Endodermal cell (in vitro differentiated cells): ENCODE measurements at regions not wholly inside any gene's neighbourhood (a gene's known extent, or its start where the extent isn't known, plus 50 kb on each side); places are given as distances from the start of the nearest gene placed in this dataset.
A peak's percentile ranks its signal among the peaks of the same experiment; 100 is the strongest.

ENCODE experiments used
- DNase-seq: peaks from one replicate; pipeline ENCODE4 v3.0.0-alpha.2; 2017
- H3K27ac ChIP-seq: 2 replicates; pipeline ENCODE4 v1.5.1; 2013; ENCODE audit warnings: mild to moderate bottlenecking, low read depth, low read length, moderate library complexity
- H3K27me3 ChIP-seq: 2 replicates; pipeline ENCODE4 v1.6.1; 2013; ENCODE audit warnings: mild to moderate bottlenecking, low read length, moderate library complexity; ENCODE audit not compliant: insufficient read depth, control insufficient read depth, poor library complexity, severe bottlenecking
- H3K36me3 ChIP-seq: 2 replicates; pipeline ENCODE4 v1.7.0; 2013; ENCODE audit warnings: mild to moderate bottlenecking, low read length, moderate library complexity; ENCODE audit not compliant: control insufficient read depth, insufficient read depth
- H3K4me1 ChIP-seq: one replicate; pipeline ENCODE4 v1.7.0; 2013; ENCODE audit warnings: low read length; ENCODE audit not compliant: control insufficient read depth, insufficient read depth
- H3K4me3 ChIP-seq: 2 replicates; pipeline ENCODE4 v1.5.1; 2013; ENCODE audit warnings: mild to moderate bottlenecking, low read length, moderate library complexity
- H3K9ac ChIP-seq: 2 replicates; pipeline ENCODE4 v1.6.1; 2013; ENCODE audit warnings: mild to moderate bottlenecking, low read length, moderate library complexity; ENCODE audit not compliant: poor library complexity, severe bottlenecking; ENCODE audit errors: extremely low read depth
- H3K9me3 ChIP-seq: 2 replicates; pipeline ENCODE4 v1.6.1; 2013; ENCODE audit warnings: mild to moderate bottlenecking, low read length, moderate library complexity; ENCODE audit not compliant: control insufficient read depth
- H3K27ac Mint-ChIP-seq: 2 replicates; pipeline ENCODE4 v1.8.0; 2020; ENCODE audit warnings: mixed read lengths
- H3K27me3 Mint-ChIP-seq: 2 replicates; pipeline ENCODE4 v1.8.0; 2021; ENCODE audit warnings: mild to moderate bottlenecking, mixed read lengths; ENCODE audit not compliant: insufficient read depth
- H3K36me3 Mint-ChIP-seq: 2 replicates; pipeline ENCODE4 v1.8.0; 2020; ENCODE audit warnings: low read depth, mixed read lengths
- H3K4me1 Mint-ChIP-seq: 2 replicates; pipeline ENCODE4 v1.8.0; 2020; ENCODE audit warnings: mixed read lengths
- H3K4me3 Mint-ChIP-seq: 2 replicates; pipeline ENCODE4 v1.8.0; 2020; ENCODE audit warnings: mild to moderate bottlenecking, moderate library complexity, mixed read lengths
- H3K9me3 Mint-ChIP-seq: 2 replicates; pipeline ENCODE4 v1.8.0; 2020; ENCODE audit warnings: mild to moderate bottlenecking, mixed read lengths
- WGBS, 2 experiments: methylation state at CpG; one replicate each; pipeline versions ENCODE4 v1.1.5 to v1.1.7; 2013; ENCODE audit warnings: missing lambda C conversion rate in 2 of 2, mixed read lengths in 1 of 2; ENCODE audit not compliant: insufficient coverage in 1 of 2, insufficient read length in 1 of 2; 5-methylcytosine and 5-hydroxymethylcytosine counted together
- TF ChIP-seq, protein P1 (sequence below): fragments of 200-600 bp; sonication (generic); conservative IDR thresholded peaks from 2 replicates; pipeline ENCODE4 v1.5.0; 2021; ENCODE audit warnings: antibody characterized with exemption, mild to moderate bottlenecking

DNA sequence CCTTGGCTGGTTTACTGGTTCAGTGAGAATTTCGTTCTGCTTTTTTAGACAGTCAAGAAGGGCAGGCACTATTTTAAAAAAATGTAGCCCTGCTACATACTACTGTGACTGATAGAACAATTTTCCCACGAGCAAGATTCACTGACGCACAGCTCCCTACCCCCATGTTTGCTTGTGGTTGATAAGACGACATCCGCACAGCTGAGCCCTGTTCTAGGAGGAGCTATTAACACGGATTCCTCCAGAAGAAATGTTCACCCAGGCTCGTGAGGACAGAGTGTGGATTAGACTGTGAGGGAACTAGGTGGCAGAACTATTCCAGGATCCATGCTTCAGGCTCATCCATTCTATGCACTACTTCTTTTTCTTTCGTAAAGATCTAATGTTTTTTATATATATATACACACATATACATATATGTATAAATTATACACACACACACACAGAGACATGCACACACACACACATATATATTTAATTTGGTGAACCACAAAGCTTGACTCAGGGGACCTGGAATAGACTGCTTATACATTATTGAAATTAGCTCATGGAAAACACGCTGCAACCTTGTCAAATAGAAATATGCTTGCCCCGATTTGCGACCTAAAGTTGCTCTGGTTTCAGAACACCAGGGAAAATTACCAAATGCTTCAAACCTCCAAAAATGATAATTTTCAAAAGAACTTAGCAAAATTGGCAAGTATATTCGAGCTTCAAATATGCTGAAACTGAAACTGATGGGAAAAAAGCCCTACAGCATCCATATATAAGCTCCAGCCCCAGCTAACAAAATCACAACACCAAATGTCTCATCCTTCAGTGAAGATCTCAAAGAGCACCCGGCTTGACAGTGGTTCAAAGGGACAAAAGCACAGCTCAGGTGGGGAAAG lies 370.4 kb downstream of the SOCS6 start:
- Mint-ChIP-seq H3K9me3 (no peaks in the 10 kb centered on the region), H3K4me1 (no peaks in the 10 kb centered on the region), H3K27ac (peak overlapping the region; percentile 5), H3K36me3 (no peaks in the 10 kb centered on the region), H3K4me3 (no peak overlapping the region), H3K27me3 (no peaks in the 10 kb centered on the region)
- Histone ChIP-seq H3K9me3 (peaks cover 36% of the 10 kb centered on the region), H3K4me1 (no peaks in the 10 kb centered on the region), H3K27ac (no peak overlapping the region), H3K36me3 (no peaks in the 10 kb centered on the region), H3K4me3 (no peak overlapping the region), H3K9ac (no peak overlapping the region), H3K27me3 (no peaks in the 10 kb centered on the region)
- no peak for DNase-seq
- 69 to 71% methylated on average over 12 of the region's 13 CpGs for WGBS, 2 experiments
- TF ChIP-seq, protein P1, sequence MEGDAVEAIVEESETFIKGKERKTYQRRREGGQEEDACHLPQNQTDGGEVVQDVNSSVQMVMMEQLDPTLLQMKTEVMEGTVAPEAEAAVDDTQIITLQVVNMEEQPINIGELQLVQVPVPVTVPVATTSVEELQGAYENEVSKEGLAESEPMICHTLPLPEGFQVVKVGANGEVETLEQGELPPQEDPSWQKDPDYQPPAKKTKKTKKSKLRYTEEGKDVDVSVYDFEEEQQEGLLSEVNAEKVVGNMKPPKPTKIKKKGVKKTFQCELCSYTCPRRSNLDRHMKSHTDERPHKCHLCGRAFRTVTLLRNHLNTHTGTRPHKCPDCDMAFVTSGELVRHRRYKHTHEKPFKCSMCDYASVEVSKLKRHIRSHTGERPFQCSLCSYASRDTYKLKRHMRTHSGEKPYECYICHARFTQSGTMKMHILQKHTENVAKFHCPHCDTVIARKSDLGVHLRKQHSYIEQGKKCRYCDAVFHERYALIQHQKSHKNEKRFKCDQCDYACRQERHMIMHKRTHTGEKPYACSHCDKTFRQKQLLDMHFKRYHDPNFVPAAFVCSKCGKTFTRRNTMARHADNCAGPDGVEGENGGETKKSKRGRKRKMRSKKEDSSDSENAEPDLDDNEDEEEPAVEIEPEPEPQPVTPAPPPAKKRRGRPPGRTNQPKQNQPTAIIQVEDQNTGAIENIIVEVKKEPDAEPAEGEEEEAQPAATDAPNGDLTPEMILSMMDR, result no peak

DNA sequence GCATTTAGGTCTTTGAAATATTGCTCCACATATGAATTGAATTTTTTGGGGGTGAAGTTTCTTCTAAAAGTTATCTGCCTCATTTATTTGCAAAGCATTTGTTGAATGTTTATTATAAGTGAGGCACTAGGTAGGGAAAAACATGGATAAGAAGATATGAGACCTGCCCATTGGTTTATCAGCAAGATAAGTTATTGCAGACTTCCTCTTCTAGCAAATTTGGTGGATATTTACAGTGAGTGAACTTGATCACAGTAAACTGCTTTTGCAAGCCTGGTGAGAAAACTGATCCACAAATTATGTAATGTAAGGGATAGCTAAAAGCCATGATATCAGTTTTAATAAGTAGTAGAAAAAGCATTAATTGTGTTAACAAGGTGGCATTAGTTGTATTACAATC lies 364.8 kb downstream of the SOCS6 start:
- Mint-ChIP-seq H3K9me3 (no peaks in the 10 kb centered on the region), H3K4me3 (no peak overlapping the region), H3K27ac (no peak overlapping the region), H3K36me3 (no peaks in the 10 kb centered on the region), H3K4me1 (no peaks in the 10 kb centered on the region), H3K27me3 (no peaks in the 10 kb centered on the region)
- no peak for DNase-seq
- TF ChIP-seq, protein P1, result no peak
- Histone ChIP-seq H3K27ac (no peak overlapping the region), H3K9me3 (peaks cover 31% of the 10 kb centered on the region), H3K4me1 (no peaks in the 10 kb centered on the region), H3K27me3 (no peaks in the 10 kb centered on the region), H3K36me3 (no peaks in the 10 kb centered on the region), H3K9ac (no peak overlapping the region), H3K4me3 (no peak overlapping the region)

DNA sequence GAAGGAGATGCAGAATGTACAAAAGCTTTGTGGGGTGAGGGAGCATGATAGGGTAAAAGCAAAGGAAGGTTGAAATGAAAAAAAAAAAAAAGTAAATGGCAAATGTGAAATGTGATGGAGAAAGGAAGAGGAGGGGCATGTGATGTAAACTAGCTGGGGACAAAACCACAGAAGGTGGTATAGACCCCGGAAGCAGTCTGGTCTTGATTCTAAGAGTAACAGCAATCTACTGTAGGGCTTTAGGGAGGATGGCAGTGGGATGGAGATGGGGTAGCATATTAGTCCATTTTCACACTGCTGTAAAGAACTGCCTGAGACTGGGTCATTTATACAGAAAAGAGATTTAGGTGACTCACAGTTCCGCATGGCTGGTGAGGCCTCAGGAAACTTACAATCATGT lies 362.0 kb downstream of the SOCS6 start:
- no peak for DNase-seq
- no peaks in the 10 kb centered on the region for H3K36me3 ChIP-seq
- H3K4me1 Mint-ChIP-seq, result no peaks in the 10 kb centered on the region

More for the DNA sequence above, 362.0 kb downstream of the SOCS6 start:
- TF ChIP-seq, protein P1, result no peak
- H3K27ac Mint-ChIP-seq, result no peak overlapping the region
- H3K4me3 Mint-ChIP-seq, result no peak overlapping the region
- no peaks in the 10 kb centered on the region for H3K36me3 Mint-ChIP-seq
- 80 to 82% methylated on average over 2 of the region's 2 CpGs for WGBS, 2 experiments
- no peaks in the 10 kb centered on the region for H3K9me3 Mint-ChIP-seq
- H3K9me3 ChIP-seq, result peaks cover 19% of the 10 kb centered on the region
- no peak overlapping the region for H3K9ac ChIP-seq
- H3K4me1 ChIP-seq, result no peaks in the 10 kb centered on the region
- no peaks in the 10 kb centered on the region for H3K27me3 Mint-ChIP-seq
- H3K4me3 ChIP-seq, result no peak overlapping the region
- no peaks in the 10 kb centered on the region for H3K27me3 ChIP-seq
- H3K27ac ChIP-seq, result no peak overlapping the region
